ENCODE measurements at regions not wholly inside any gene's neighbourhood (a gene's known extent, or its start where the extent isn't known, plus 50 kb on each side); places are given as distances from the start of the nearest gene placed in this dataset.
"Not testable (repeated sequence)": the region's sequence is repeated elsewhere in the genome, so short reads cannot be mapped to it uniquely, and the experiment has no call there.

DNA sequence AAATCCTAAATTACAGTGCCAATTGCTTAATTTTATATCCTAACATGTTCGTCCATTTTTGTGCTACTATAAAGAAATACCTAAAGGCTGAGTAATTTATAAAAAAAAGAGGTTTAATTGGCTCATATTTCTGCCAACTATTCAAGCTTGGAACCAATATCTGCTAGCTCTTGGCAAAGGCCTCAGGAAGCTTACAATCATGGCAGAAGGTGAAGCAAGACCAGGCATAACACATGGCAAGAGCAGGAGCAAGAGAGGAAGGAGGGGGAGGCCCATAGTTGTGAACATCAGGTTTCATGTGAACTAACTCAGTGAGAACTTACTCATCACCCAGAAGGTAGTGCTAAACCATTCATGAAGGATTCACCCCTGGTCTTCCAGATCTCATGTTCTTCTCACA is 494.3 kb downstream of the CCER1 start:
- Histone ChIP-seq H3K27me3 (no peaks in the 10 kb centered on the region), H3K9me3 (peaks cover 0 to 5% of the 10 kb centered on the region in 2 donors), H3K27ac (no peak overlapping the region), H3K4me3 (no peak overlapping the region), H3K36me3 (no peaks in the 10 kb centered on the region), H3K4me1 (no peaks in the 10 kb centered on the region)
- ATAC-seq (no peak), DNase-seq (no peak)
- intact Hi-C loops (cut with DNase I): no loop called here
- TF ChIP-seq, protein P1, sequence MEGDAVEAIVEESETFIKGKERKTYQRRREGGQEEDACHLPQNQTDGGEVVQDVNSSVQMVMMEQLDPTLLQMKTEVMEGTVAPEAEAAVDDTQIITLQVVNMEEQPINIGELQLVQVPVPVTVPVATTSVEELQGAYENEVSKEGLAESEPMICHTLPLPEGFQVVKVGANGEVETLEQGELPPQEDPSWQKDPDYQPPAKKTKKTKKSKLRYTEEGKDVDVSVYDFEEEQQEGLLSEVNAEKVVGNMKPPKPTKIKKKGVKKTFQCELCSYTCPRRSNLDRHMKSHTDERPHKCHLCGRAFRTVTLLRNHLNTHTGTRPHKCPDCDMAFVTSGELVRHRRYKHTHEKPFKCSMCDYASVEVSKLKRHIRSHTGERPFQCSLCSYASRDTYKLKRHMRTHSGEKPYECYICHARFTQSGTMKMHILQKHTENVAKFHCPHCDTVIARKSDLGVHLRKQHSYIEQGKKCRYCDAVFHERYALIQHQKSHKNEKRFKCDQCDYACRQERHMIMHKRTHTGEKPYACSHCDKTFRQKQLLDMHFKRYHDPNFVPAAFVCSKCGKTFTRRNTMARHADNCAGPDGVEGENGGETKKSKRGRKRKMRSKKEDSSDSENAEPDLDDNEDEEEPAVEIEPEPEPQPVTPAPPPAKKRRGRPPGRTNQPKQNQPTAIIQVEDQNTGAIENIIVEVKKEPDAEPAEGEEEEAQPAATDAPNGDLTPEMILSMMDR (IDR thresholded peaks at IDR 0.05): no peak

DNA sequence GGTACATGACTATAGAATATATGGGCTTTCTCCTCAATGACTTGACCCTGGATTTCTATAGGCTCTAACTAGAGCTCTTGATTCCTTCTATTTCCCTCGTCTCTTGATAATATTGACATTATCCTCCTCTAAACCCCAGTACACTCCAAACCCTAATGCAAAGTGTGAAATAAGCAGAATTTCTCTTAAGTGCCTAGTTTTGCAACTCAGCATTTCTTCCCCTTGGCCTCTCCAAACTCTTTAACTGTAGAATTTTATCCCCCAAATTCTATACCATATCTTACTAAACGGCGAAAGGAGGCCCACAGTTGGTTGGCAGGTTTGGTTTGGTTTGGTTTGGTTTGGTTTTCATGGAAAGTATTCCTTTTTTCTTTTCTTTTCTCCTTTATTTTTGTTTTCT is 498.7 kb downstream of the CCER1 start:
- H3K4me1 ChIP-seq: no peaks in the 10 kb centered on the region
- intact Hi-C loops (cut with DNase I): no loop called here
- ATAC-seq: no peak
- TF ChIP-seq, protein P1 (IDR thresholded peaks at IDR 0.05): no peak
- H3K27ac ChIP-seq: no peak overlapping the region
- peaks cover 0 to 5% of the 10 kb centered on the region in 2 donors for H3K9me3 ChIP-seq
- H3K27me3 ChIP-seq: no peaks in the 10 kb centered on the region
- DNase-seq: no peak
- H3K4me3 ChIP-seq: no peak overlapping the region
- no peaks in the 10 kb centered on the region for H3K36me3 ChIP-seq

DNA sequence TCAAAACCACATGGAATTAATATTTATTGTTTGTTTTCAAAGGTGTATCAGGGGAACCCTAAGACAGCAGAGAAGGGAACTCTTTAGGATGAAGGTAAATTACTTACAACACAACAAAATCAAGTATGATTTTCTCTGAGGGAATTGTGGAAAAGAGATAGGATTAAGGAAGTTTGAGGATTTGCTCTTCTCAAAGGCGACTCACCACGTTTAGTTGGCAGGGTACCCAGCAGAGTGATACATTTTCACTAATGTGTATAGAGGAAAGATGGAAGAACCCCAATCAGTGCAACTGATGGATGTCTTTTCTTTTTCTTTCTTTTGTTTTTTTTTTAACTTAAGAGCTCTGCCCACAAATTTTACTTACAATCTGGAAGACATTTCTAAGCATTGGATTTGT is 499.2 kb downstream of the CCER1 start:
- ATAC-seq: no peak
- intact Hi-C loops (cut with DNase I): no loop called here
- no peak overlapping the region for H3K4me3 ChIP-seq

DNA sequence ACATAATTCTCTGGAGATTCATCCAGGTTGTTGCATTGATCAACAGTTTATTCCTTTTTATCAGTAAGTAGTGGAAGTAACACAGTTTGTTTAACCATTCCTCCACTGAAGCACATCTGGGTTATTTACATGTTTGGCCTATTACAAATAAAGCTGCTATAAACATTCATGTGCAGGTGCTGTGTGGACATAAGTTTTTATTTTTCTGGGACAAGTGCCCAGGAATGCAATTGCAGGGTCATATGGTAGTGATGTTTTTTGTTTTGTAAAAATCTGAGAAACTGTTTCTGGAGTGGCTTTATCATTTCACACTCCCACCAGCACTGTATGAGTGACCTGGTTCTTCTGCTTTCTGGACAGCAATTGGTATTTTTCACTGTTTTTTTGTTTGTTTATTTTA is 505.4 kb downstream of the CCER1 start:
- no peak for DNase-seq
- Histone ChIP-seq H3K4me3 (no peak overlapping the region), H3K27me3 (no peaks in the 10 kb centered on the region), H3K9me3 (peaks cover 0 to 15% of the 10 kb centered on the region in 2 donors), H3K27ac (no peak overlapping the region), H3K4me1 (no peaks in the 10 kb centered on the region), H3K36me3 (no peaks in the 10 kb centered on the region)
- TF ChIP-seq, protein P1 (IDR thresholded peaks at IDR 0.05): no peak
- ATAC-seq: no peak
- intact Hi-C loops (cut with DNase I): no loop called here

More for the DNA sequence above, 499.2 kb downstream of the CCER1 start:
- no peaks in the 10 kb centered on the region for H3K27me3 ChIP-seq
- no peaks in the 10 kb centered on the region for H3K4me1 ChIP-seq
- no peak overlapping the region for H3K27ac ChIP-seq
- no peaks in the 10 kb centered on the region for H3K36me3 ChIP-seq
- DNase-seq: no peak
- H3K9me3 ChIP-seq: no peaks in the 10 kb centered on the region
- TF ChIP-seq, protein P1 (IDR thresholded peaks at IDR 0.05): no peak

DNA sequence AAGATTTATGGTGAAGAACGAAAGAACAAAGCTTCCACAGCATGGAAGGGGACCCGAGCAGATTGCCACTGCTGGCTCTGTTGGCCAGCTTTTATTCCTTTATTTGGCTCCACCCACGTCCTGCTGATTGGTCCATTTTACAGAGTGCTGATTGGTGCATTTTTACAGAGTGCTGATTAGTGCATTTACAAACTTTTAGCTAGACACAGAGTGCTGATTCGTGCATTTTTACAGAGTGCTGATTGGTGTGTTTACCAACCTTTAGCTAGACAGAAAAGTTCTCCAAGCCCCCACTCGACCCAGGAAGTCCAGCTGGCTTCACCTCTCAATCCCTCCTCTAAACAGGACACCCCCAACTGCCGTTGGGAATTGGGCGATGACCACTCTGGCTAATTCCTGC is 511.5 kb downstream of the CCER1 start:
- H3K27ac ChIP-seq; H3K36me3 ChIP-seq; intact Hi-C loops (cut with DNase I); H3K27me3 ChIP-seq; H3K4me1 ChIP-seq; ATAC-seq; DNase-seq; H3K4me3 ChIP-seq: not testable (repeated sequence)
- peaks cover 0 to 29% of the 10 kb centered on the region in 2 donors for H3K9me3 ChIP-seq

DNA sequence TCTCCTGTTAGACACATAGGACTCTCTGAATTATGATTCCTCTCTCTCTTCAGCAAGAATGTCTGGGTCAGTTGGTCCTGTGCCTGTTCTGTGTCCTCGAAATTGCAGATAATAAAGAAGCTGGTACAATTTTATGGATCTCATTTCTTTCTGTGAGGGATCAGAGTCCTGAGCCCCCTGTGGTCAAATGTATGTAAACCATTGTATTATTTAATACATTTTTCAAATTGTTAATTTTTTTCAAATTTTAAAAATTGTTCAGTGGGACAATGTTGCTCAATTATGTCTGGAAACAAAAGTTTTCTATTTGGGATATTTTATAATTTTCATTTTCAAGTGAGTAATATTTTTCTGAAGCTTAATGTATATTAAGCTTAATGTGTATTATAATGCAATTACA is 513.5 kb downstream of the CCER1 start:
- Histone ChIP-seq H3K4me3 (no peak overlapping the region), H3K4me1 (no peaks in the 10 kb centered on the region), H3K27me3 (no peaks in the 10 kb centered on the region), H3K9me3 (peaks cover 0 to 16% of the 10 kb centered on the region in 2 donors), H3K36me3 (no peaks in the 10 kb centered on the region), H3K27ac (no peak overlapping the region)
- no peak for ATAC-seq
- TF ChIP-seq, protein P1 (IDR thresholded peaks at IDR 0.05): no peak
- no peak for DNase-seq
- intact Hi-C loops (cut with DNase I): no loop called here

All from left lung (tissue), 4 donors.